Effector CD4-positive, alpha-beta T cell (primary cell): ENCODE measurements at regions not wholly inside any gene's neighbourhood (a gene's known extent, or its start where the extent isn't known, plus 50 kb on each side); places are given as distances from the start of the nearest gene placed in this dataset.

Source experiments
- DNase-seq: peaks from one replicate; pipeline ENCODE4 v3.0.0-alpha.2; 2020

GRCh38 chr3:79926522-79926921, 158.7 kb upstream of the ROBO1 start:
- DNase-seq = no peak

GRCh38 chr3:79922633-79923032, 154.8 kb upstream of the ROBO1 start:
- no peak for DNase-seq

GRCh38 chr3:79917561-79917960, 149.8 kb upstream of the ROBO1 start:
- no peak for DNase-seq

- DNase-seq = no peak
These were observed 142.5 kb upstream of the ROBO1 start for GRCh38 chr3:79910337-79910736.

GRCh38 chr3:79906106-79906505, 138.3 kb upstream of the ROBO1 start:
- DNase-seq = no peak

GRCh38 chr3:79902151-79902550, 134.4 kb upstream of the ROBO1 start:
- no peak for DNase-seq

GRCh38 chr3:79898907-79899306, 131.1 kb upstream of the ROBO1 start:
- DNase-seq = no peak

- DNase-seq = no peak
These were observed 128.3 kb upstream of the ROBO1 start for GRCh38 chr3:79896086-79896485.

- no peak for DNase-seq
These were observed 119.4 kb upstream of the ROBO1 start for GRCh38 chr3:79887213-79887612.

GRCh38 chr3:79886204-79886603, 118.4 kb upstream of the ROBO1 start:
- DNase-seq = no peak

- DNase-seq = no peak
These were observed 117.6 kb upstream of the ROBO1 start for GRCh38 chr3:79885407-79885806.

GRCh38 chr3:79884354-79884753, 116.6 kb upstream of the ROBO1 start:
- DNase-seq = no peak

- no peak for DNase-seq
These were observed 113.6 kb upstream of the ROBO1 start for GRCh38 chr3:79881431-79881830.

- DNase-seq = no peak
These were observed 110.9 kb upstream of the ROBO1 start for GRCh38 chr3:79878708-79879107.

GRCh38 chr3:79874646-79875045, 106.8 kb upstream of the ROBO1 start:
- no peak for DNase-seq

- DNase-seq = no peak
These were observed 104.7 kb upstream of the ROBO1 start for GRCh38 chr3:79872483-79872882.

- no peak for DNase-seq
These were observed 103.9 kb upstream of the ROBO1 start for GRCh38 chr3:79871656-79872055.

- no peak for DNase-seq
These were observed 102.5 kb upstream of the ROBO1 start for GRCh38 chr3:79870313-79870620.

- DNase-seq = no peak
These were observed 101.9 kb upstream of the ROBO1 start for GRCh38 chr3:79869461-79870312.

GRCh38 chr3:79866162-79866561, 98.4 kb upstream of the ROBO1 start:
- no peak for DNase-seq

GRCh38 chr3:79864077-79864476, 96.3 kb upstream of the ROBO1 start:
- DNase-seq = no peak

- no peak for DNase-seq
These were observed 81.1 kb upstream of the ROBO1 start for GRCh38 chr3:79848876-79849275.

GRCh38 chr3:79847928-79848327, 80.1 kb upstream of the ROBO1 start:
- DNase-seq = no peak

- no peak for DNase-seq
These were observed 78.5 kb upstream of the ROBO1 start for GRCh38 chr3:79846148-79846933.
